Duodenal mucosa (tissue), 2 donors: ENCODE measurements at regions not wholly inside any gene's neighbourhood (a gene's known extent, or its start where the extent isn't known, plus 50 kb on each side); places are given as distances from the start of the nearest gene placed in this dataset.

Source experiments
- H3K27ac ChIP-seq: one replicate; pipeline ENCODE4 v1.7.0; 2013; ENCODE audit warnings: low read depth, low read length
- H3K27me3 ChIP-seq, 2 donors: one replicate each; pipeline ENCODE4 v1.7.0; 2013; ENCODE audit warnings: low read length in 2 of 2, control low read depth in 1 of 2; ENCODE audit not compliant: insufficient read depth in 2 of 2, control insufficient read depth in 1 of 2
- H3K36me3 ChIP-seq, 2 donors: one replicate each; pipeline ENCODE4 v1.7.0; 2013; ENCODE audit warnings: low read length in 2 of 2, control low read depth in 1 of 2; ENCODE audit not compliant: insufficient read depth in 2 of 2, control insufficient read depth in 1 of 2
- H3K4me1 ChIP-seq, 2 donors: one replicate each; pipeline ENCODE4 v1.7.0; 2013; ENCODE audit warnings: low read length in 2 of 2, control low read depth in 1 of 2; ENCODE audit not compliant: insufficient read depth in 2 of 2, control insufficient read depth in 1 of 2
- H3K4me3 ChIP-seq, 2 donors: one replicate each; pipeline ENCODE4 v1.7.0; 2013; ENCODE audit warnings: low read length in 2 of 2, low read depth in 1 of 2
- H3K9ac ChIP-seq, 2 donors: one replicate each; pipeline ENCODE4 v1.7.0; 2013; ENCODE audit warnings: low read length in 2 of 2, low read depth in 1 of 2
- H3K9me3 ChIP-seq, 2 donors: one replicate each; pipeline ENCODE4 v1.7.0; 2013; ENCODE audit warnings: low read length in 2 of 2, control low read depth in 1 of 2; ENCODE audit not compliant: control insufficient read depth in 1 of 2

DNA sequence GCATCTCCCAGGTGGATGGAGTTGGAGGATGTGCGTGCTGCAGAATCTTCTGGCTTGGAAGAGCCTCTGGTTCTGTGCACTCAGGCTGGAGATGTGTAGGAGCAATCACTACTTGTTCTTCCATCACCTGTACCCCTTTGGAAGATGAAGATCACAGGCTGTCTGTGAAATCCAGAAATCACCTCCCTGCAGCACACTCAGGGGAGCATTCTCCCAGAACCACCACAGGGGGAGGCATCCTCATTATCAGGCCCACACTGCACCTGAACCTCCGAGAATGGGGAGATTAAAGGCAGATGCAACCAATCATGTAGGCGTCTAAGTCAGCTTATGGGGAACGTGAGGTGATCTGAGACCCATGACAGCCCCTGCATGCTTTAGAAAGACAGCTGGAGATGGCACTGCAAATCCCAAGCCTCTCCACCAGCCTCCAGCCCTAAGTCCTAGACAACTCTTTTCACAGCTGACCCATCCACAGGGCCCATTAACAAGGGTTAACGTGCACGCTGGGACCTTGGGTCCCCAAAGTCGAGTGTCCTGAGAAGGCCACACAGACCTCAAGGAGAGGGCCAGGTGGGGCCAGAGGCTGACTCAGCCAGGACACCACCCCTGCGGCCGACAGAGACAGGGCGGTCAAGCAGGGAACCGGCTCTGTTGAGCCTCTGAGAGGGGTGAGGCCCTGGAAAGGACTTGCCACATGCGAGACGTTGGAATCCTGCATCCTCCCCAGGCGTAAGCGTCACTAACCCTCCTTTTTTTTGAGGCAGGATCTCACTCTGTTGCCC lies 314.9 kb downstream of the EIPR1 start:
- Histone ChIP-seq H3K27ac (no peak overlapping the region), H3K9ac (no peak overlapping the region), H3K36me3 (no peaks in the 10 kb centered on the region)

DNA sequence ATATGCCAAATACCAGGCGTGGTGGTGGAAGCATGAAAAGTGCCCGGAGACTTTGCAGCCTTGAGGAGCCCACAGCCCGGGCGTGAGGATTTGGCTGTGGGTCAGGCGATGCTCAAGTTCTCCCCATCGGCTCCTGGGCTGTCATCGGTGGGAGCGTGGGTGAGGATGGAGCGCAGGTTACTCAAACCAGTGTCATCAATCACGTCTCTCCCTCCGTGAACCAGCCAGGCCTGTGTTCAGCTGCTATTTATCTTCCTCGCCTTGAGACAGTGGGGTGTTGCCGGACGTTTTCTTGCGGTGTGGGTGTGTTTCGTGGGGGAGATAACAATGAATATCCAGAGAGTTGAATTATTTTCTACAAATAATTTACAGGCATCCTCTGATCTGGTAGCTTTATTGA lies 317.6 kb downstream of the EIPR1 start:
- no peak overlapping the region for H3K27ac ChIP-seq
- H3K9me3 ChIP-seq, result no peaks in the 10 kb centered on the region
- H3K9ac ChIP-seq, result no peak overlapping the region
- H3K4me3 ChIP-seq, result no peak overlapping the region
- H3K36me3 ChIP-seq, result no peaks in the 10 kb centered on the region
- no peaks in the 10 kb centered on the region for H3K27me3 ChIP-seq
- H3K4me1 ChIP-seq, result no peaks in the 10 kb centered on the region

More for the DNA sequence above, 314.9 kb downstream of the EIPR1 start:
- Histone ChIP-seq H3K4me3 (no peak overlapping the region), H3K9me3 (no peaks in the 10 kb centered on the region), H3K27me3 (no peaks in the 10 kb centered on the region), H3K4me1 (no peaks in the 10 kb centered on the region)

DNA sequence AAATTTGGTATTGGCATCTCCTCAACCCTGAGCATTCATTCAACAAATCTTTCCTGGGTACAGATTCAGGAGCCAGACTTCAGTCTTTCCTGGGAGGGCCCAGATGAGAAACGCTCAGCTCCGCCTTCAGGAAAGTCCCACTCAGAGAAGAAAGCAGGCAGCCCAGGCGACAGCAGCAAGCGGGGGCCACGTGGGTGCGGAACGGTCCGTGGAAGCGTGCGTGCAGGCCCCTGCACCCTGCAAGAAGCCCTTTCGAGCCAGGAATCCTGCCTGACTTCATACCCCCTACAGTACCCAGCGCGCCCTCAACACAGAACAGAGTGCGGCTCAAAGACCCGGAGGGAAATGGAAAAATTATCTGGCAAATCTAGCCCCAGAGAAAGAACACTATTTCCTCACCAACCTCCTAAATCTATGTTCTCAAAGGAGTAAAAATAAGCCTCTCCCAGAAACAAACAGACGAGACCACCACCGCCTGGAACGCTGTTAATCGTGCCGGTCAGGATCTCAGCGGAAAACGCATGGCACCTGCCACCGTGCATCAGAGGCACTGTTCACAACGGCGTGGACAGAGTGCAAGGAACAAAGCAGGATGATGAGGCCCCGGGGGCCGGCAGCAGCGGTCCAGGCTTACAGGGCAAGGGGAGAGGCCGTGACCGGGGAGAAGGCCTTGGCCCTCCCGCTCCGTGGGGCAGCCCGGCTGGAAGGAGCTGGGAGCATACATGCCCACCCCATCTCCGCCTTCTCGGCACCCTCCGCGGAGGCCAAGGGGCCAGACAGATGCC lies 318.3 kb downstream of the EIPR1 start:
- Histone ChIP-seq H3K9ac (no peak overlapping the region), H3K27me3 (no peaks in the 10 kb centered on the region), H3K4me1 (no peaks in the 10 kb centered on the region), H3K4me3 (no peak overlapping the region), H3K36me3 (no peaks in the 10 kb centered on the region), H3K9me3 (no peaks in the 10 kb centered on the region), H3K27ac (no peak overlapping the region)

DNA sequence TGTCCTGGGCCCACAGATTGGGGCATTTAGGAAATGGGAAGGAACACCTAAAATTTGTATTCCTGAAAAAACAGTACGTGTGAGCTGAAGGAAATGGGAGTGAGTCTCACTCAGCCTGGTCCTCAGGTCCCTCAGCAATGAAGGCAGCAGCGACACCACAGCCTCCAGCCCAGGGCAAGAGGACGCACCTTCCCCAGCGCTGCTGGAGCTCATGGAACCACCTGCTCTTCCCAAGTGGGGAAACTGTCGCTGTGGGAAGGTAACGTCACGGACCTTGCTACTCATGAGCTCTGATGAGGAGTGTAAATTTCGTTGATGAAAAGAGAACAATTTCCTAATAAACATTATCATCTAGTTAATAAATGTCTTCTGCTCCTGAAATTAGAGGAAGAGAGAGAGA lies 323.6 kb downstream of the EIPR1 start:
- Histone ChIP-seq H3K9ac (no peak overlapping the region), H3K27ac (no peak overlapping the region), H3K4me1 (no peaks in the 10 kb centered on the region), H3K27me3 (no peaks in the 10 kb centered on the region), H3K36me3 (no peaks in the 10 kb centered on the region), H3K4me3 (no peak overlapping the region), H3K9me3 (no peaks in the 10 kb centered on the region)

DNA sequence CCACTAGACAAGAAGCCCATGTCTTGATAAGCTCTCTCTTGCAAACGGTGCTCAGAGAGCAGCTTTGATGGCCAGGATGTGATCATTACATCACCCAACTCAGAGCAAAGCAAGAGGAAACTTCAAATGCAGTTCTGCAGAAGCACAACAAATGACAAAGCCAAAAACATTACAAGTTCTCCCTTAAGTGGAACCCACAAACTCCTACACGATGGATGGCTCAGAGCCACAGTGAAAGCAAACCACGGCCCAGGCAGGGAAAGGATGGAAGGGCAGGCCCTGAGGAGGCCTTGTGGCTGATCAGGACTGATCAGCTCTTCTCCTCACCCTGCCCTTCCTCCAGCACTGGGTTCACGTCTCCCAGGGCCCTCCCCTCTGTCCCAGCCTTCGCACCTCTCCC lies 326.4 kb downstream of the EIPR1 start:
- H3K36me3 ChIP-seq, result no peaks in the 10 kb centered on the region
- H3K9me3 ChIP-seq, result no peaks in the 10 kb centered on the region
- H3K4me1 ChIP-seq, result no peaks in the 10 kb centered on the region
- no peak overlapping the region for H3K27ac ChIP-seq
- H3K9ac ChIP-seq, result no peak overlapping the region
- H3K27me3 ChIP-seq, result no peaks in the 10 kb centered on the region
- no peak overlapping the region for H3K4me3 ChIP-seq

DNA sequence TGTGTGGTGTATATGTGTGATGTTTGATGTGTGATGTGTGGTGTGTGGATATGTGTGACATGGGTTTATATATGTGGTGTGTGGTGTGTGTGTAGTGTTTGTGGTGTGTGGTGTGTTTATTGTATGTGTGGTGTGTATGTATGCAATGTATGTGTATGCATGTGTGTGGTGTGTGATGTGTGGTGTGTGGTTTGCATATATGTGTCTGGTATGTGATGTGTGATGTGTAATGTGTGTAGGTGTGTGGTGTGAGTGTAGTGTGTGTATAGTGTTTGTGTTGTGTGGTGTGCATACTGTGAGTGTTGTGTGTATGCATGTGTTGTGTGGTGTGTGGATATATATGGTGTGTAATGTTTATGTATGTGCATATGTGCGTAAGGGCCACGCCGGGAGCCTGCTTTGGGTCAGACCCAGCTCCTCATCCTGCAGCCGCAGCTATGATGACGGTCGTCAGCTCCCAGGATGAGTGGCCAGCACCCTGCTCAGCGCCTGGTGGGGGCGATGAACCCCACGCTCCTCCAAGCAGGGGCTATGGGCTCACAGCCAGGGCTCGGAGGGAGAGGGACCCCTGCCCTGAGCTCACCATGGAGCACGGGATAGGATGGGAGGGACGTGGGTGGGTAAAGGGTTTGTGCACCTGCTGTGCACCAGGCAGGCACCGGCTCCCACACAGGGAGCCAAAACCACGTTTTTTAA lies 331.3 kb downstream of the EIPR1 start:
- Histone ChIP-seq H3K4me3 (no peak overlapping the region), H3K9ac (no peak overlapping the region), H3K4me1 (peaks cover 11 to 18% of the 10 kb centered on the region in 2 donors), H3K27me3 (no peaks in the 10 kb centered on the region), H3K9me3 (no peaks in the 10 kb centered on the region), H3K36me3 (no peaks in the 10 kb centered on the region), H3K27ac (no peak overlapping the region)

DNA sequence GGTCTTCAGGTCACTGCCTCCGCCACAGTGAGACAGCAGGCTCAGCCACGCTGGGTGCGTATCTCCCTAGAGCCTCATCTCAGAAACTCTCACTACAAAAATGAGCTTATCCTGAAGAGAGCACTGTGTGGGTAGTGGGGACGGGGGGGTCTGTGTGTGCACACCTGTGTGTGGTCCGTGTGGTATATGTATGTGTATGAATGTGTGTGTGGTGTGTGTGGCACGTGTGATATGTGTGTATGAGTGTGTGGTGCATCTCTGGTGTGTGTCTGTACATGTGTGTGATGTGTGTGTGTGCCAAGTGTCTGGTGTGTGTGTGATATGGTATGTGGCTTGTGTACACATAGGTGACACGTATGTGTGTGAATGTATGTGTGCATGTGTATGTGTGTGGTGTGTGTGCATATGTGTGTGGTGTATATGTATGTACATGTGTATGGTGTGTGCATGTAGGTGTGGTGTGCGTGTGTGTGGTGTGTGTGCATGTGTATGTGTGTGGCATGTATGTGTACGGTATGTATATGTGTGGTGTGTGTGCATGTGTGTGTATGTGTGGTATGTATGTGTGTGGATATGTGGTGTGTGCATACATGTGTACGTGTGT lies 332.2 kb downstream of the EIPR1 start:
- Histone ChIP-seq H3K36me3 (no peaks in the 10 kb centered on the region), H3K4me3 (peak overlapping the region; percentile 33 to 49), H3K27me3 (no peaks in the 10 kb centered on the region), H3K9ac (peak overlapping the region; percentile 3 to 6), H3K27ac (no peak overlapping the region), H3K9me3 (no peaks in the 10 kb centered on the region), H3K4me1 (peaks cover 11 to 18% of the 10 kb centered on the region in 2 donors)

DNA sequence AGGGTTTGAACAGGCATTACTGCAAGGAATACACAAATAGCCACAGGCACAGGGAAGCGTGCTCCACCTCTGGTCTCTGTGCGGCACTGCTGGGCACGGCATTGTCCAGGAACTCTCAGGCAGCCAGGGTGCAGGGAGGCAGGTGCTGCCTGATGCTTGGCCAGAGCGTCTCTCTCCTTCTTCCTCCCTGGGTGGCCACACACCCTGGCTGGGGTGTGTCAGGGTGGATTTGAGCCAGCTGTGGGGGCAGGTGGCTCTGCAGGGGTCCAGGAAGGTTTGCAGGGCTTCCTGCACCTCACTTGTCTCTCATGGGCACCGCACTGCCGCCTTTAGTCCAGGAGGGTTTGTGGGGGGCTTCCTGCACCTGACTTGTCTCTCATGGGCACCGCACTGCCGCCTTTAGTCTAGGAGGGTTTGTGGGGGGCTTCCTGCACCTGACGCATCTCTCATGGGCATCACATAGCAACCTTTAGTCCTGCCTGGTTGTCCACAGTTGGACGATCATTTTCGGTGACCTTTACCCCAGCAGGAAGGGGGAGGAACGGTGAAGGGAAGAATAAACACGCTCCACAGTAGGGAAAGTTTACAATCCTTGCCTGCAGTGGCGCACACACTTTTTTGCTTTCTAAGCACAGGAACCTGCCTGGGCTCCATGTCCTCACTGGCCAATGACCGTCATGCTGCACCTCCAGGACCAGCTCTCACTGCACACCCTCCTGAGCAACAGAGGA lies 332.9 kb downstream of the EIPR1 start:
- H3K36me3 ChIP-seq, result no peaks in the 10 kb centered on the region
- H3K4me3 ChIP-seq, result peak overlapping the region; percentile 33 to 49
- no peak overlapping the region for H3K27ac ChIP-seq

DNA sequence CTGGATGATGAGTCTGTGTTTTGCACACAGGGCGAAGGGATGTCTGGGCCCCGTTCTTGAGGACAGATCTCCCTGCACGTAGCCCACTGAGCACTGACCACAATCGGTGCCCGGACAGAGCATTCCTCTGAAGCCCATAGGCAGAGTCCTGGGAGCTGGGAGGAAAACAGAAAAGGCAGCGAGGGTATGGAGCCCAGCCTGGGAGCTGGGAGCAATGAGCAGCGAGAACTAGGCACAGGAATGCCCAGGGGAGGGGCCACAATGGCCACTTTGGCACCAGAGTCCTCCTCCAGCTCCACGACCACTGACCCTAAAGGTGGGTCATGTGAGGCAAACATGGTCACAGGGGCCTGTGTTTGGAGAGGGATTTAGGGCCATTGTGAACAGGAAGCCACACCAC lies 333.9 kb downstream of the EIPR1 start:
- Histone ChIP-seq H3K9me3 (no peaks in the 10 kb centered on the region), H3K27ac (no peak overlapping the region), H3K36me3 (no peaks in the 10 kb centered on the region), H3K4me3 (no peak overlapping the region), H3K4me1 (peaks cover 11 to 18% of the 10 kb centered on the region in 2 donors), H3K9ac (no peak overlapping the region), H3K27me3 (no peaks in the 10 kb centered on the region)

More for the DNA sequence above, 332.9 kb downstream of the EIPR1 start:
- no peaks in the 10 kb centered on the region for H3K27me3 ChIP-seq
- H3K4me1 ChIP-seq, result peaks cover 11 to 18% of the 10 kb centered on the region in 2 donors
- H3K9ac ChIP-seq, result peak overlapping the region; percentile 3 to 6
- H3K9me3 ChIP-seq, result no peaks in the 10 kb centered on the region
